ENCODE measurements at regions not wholly inside any gene's neighbourhood (a gene's known extent, or its start where the extent isn't known, plus 50 kb on each side); places are given as distances from the start of the nearest gene placed in this dataset.

DNA sequence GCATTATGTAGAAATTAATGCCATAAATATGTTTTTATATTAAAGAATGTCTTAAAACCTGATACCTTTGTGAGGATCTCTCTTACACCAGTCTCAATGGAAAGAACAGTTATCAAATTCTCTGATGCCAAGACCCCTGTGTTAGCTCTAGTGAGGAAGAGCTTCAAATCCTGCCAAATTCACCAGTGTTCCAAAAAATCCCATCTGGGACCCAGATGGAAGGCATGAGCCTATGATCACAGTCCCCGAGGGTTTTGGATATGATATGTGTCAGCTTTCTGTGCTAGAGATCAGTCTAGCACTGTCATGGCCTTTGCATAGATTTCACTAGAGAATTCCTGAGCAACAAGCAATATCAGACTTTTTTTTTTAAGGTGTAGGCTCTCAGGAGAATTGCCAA lies 412.1 kb downstream of the UBE2NL start:
- WGBS, 2 donors = 76 to 88% methylated on average over 1 of the region's 1 CpG
- no peaks in the 10 kb centered on the region for H3K4me1 ChIP-seq (ENCODE audit: control insufficient read depth in 1 of 2, insufficient read depth in 2 of 2, low read length in 2 of 2)
- H3K27ac ChIP-seq (ENCODE audit: low read depth in 1 of 2, low read length in 2 of 2) = no peak overlapping the region
- H3K9me3 ChIP-seq (ENCODE audit: control insufficient read depth, low read length) = no peaks in the 10 kb centered on the region
- no peaks in the 10 kb centered on the region for H3K36me3 ChIP-seq (ENCODE audit: control insufficient read depth in 1 of 2, insufficient read depth in 2 of 2, low read length in 1 of 2)
- intact Hi-C loops (cut with DNase I) = no loop called here
- no peak for ATAC-seq (ENCODE audit: low FRiP score)
- H3K4me3 ChIP-seq (ENCODE audit: low read length in 2 of 2) = no peak overlapping the region
- no peaks in the 10 kb centered on the region for H3K27me3 ChIP-seq (ENCODE audit: control insufficient read depth in 1 of 2, insufficient read depth in 2 of 2, low read length in 1 of 2)
- DNase-seq = no peak

DNA sequence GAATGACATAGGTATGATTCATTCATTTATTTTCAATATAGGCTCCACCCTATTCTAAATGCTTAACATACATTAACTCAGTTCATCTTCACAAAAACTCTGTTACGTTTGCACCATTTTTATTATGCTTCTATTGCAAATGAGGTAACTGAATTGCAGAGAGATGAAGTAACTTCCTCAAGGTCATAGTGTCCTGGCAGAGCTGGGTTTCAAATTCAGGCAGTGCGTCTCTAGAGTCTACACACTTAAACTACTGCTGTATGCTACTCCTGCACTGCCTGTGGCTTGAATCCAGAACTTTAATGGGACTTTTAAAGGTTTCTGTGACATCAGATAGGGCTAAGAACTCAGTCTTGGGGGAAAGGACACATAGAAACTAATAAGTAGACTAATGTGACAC lies 413.4 kb downstream of the UBE2NL start:
- 38 to 42% methylated on average over 2 of the region's 2 CpGs for WGBS, 2 donors
- intact Hi-C loops (cut with DNase I) = no loop called here
- DNase-seq (no peak), ATAC-seq (ENCODE audit: low FRiP score) (no peak)
- Histone ChIP-seq H3K27me3 (ENCODE audit: control insufficient read depth in 1 of 2, insufficient read depth in 2 of 2, low read length in 1 of 2) (no peaks in the 10 kb centered on the region), H3K4me3 (ENCODE audit: low read length in 2 of 2) (no peak overlapping the region), H3K27ac (ENCODE audit: low read depth in 1 of 2, low read length in 2 of 2) (no peak overlapping the region), H3K9me3 (ENCODE audit: control insufficient read depth, low read length) (no peaks in the 10 kb centered on the region), H3K4me1 (ENCODE audit: control insufficient read depth in 1 of 2, insufficient read depth in 2 of 2, low read length in 2 of 2) (no peaks in the 10 kb centered on the region), H3K36me3 (ENCODE audit: control insufficient read depth in 1 of 2, insufficient read depth in 2 of 2, low read length in 1 of 2) (no peaks in the 10 kb centered on the region)

DNA sequence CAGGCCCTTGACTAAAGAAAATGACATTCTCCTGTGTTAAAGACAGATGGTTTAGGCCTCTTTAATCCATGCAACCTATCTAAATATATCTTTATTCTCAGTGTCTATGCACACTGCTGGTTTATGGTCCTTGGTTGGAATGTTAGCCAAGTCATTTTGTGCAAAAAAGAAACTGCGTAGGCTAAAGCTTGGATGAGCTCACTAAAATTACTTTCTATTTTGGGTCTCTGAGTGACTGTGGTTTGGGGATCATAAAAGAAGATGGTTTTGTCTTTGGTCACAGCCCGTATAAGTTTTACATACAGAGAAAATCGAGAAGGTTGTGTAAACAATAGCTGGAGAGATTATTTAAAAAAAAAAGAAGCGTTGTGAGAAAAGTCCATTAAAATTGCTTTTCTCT lies 443.6 kb downstream of the UBE2NL start:
- no peak for ATAC-seq (ENCODE audit: low FRiP score)
- WGBS, 2 donors = 61 to 65% methylated on average over 4 of the region's 4 CpGs
- no peaks in the 10 kb centered on the region for H3K9me3 ChIP-seq (ENCODE audit: control insufficient read depth, low read length)
- no peak overlapping the region for H3K4me3 ChIP-seq (ENCODE audit: low read length in 2 of 2)
- H3K36me3 ChIP-seq (ENCODE audit: control insufficient read depth in 1 of 2, insufficient read depth in 2 of 2, low read length in 1 of 2) = no peaks in the 10 kb centered on the region
- no peak overlapping the region for H3K27ac ChIP-seq (ENCODE audit: low read depth in 1 of 2, low read length in 2 of 2)
- H3K4me1 ChIP-seq (ENCODE audit: control insufficient read depth in 1 of 2, insufficient read depth in 2 of 2, low read length in 2 of 2) = no peaks in the 10 kb centered on the region
- intact Hi-C loops (cut with DNase I) = no loop called here
- H3K27me3 ChIP-seq (ENCODE audit: control insufficient read depth in 1 of 2, insufficient read depth in 2 of 2, low read length in 1 of 2) = no peaks in the 10 kb centered on the region
- DNase-seq = no peak

DNA sequence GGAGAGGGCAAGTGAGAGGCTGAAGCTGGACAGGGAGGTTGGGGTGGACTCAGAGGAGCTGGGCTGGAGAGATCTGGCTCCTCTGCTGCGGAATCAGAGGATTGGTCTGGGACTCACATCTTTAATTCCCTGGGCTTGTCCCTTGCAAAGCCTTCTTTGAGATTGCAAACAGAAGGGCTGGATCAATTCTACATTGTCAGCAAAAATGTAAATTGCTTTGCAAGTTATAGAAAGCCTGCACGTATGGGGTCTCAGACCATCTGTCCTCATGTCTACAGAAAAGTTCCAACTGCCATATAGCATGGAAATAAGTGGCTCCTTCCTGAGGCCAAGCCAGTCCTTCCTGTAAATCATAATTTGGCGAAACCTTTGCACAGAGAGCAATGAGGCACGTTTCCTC lies 449.6 kb downstream of the UBE2NL start:
- 64 to 82% methylated on average over 4 of the region's 4 CpGs for WGBS, 2 donors

DNA sequence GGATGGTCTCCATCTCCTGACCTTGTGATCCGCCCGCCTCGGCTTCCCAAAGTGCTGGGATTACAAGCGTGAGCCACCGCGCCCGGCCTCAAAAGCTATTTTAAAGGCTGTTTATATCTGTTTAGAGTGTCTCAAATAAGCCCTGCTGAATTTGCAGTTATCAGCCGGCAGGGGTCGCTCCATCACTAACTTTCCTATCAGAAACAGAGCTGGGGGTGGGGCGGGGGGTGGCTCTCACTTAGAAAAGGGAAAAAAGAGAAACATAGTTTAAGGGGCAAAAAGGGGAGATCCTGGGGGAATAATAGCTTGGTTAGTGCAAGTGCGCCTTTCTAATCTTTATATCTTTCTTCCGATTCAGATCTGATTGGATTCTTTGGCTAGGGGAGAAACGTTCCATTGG lies 450.7 kb downstream of the UBE2NL start:
- no peaks in the 10 kb centered on the region for H3K27me3 ChIP-seq (ENCODE audit: control insufficient read depth in 1 of 2, insufficient read depth in 2 of 2, low read length in 1 of 2)
- no peaks in the 10 kb centered on the region for H3K36me3 ChIP-seq (ENCODE audit: control insufficient read depth in 1 of 2, insufficient read depth in 2 of 2, low read length in 1 of 2)
- no peaks in the 10 kb centered on the region for H3K9me3 ChIP-seq (ENCODE audit: control insufficient read depth, low read length)
- H3K4me1 ChIP-seq (ENCODE audit: control insufficient read depth in 1 of 2, insufficient read depth in 2 of 2, low read length in 2 of 2) = no peaks in the 10 kb centered on the region
- DNase-seq (no peak), ATAC-seq (ENCODE audit: low FRiP score) (no peak)
- H3K4me3 ChIP-seq (ENCODE audit: low read length in 2 of 2) = no peak overlapping the region
- 69 to 80% methylated on average over 13 of the region's 13 CpGs for WGBS, 2 donors
- intact Hi-C loops (cut with DNase I) = no loop called here
- no peak overlapping the region for H3K27ac ChIP-seq (ENCODE audit: low read depth in 1 of 2, low read length in 2 of 2)

More for the DNA sequence above, 449.6 kb downstream of the UBE2NL start:
- Histone ChIP-seq H3K27ac (ENCODE audit: low read depth in 1 of 2, low read length in 2 of 2) (no peak overlapping the region), H3K36me3 (ENCODE audit: control insufficient read depth in 1 of 2, insufficient read depth in 2 of 2, low read length in 1 of 2) (no peaks in the 10 kb centered on the region), H3K4me1 (ENCODE audit: control insufficient read depth in 1 of 2, insufficient read depth in 2 of 2, low read length in 2 of 2) (no peaks in the 10 kb centered on the region), H3K4me3 (ENCODE audit: low read length in 2 of 2) (no peak overlapping the region), H3K9me3 (ENCODE audit: control insufficient read depth, low read length) (no peaks in the 10 kb centered on the region), H3K27me3 (ENCODE audit: control insufficient read depth in 1 of 2, insufficient read depth in 2 of 2, low read length in 1 of 2) (no peaks in the 10 kb centered on the region)
- ATAC-seq (ENCODE audit: low FRiP score) = no peak
- intact Hi-C loops (cut with DNase I) = no loop called here
- no peak for DNase-seq

DNA sequence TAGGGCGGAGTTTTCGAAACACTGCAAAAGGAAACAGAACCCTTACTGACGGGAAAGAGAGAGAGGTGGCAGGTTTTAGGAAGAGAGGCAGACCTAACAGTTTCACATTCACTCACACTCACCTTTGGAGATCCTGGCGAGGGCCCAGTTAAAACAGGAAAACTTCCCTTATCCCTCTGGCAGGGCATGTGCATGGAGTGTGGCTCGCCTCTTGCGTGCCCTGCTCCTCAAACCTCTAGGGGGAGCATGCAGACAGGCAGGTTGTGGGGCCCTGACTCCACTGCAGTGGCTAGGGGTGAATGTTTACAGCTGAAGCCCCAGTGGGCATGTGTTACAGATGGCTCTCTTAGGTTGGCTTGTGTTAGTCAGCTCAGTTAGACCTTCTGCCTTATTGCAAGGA lies 451.5 kb downstream of the UBE2NL start:
- Histone ChIP-seq H3K36me3 (ENCODE audit: control insufficient read depth in 1 of 2, insufficient read depth in 2 of 2, low read length in 1 of 2) (no peaks in the 10 kb centered on the region), H3K27me3 (ENCODE audit: control insufficient read depth in 1 of 2, insufficient read depth in 2 of 2, low read length in 1 of 2) (no peaks in the 10 kb centered on the region), H3K4me1 (ENCODE audit: control insufficient read depth in 1 of 2, insufficient read depth in 2 of 2, low read length in 2 of 2) (no peaks in the 10 kb centered on the region), H3K27ac (ENCODE audit: low read depth in 1 of 2, low read length in 2 of 2) (no peak overlapping the region), H3K4me3 (ENCODE audit: low read length in 2 of 2) (no peak overlapping the region), H3K9me3 (ENCODE audit: control insufficient read depth, low read length) (no peaks in the 10 kb centered on the region)
- whole genome bisulfite sequencing, 2 donors = 60 to 79% methylated on average over 6 of the region's 6 CpGs
- no peak for ATAC-seq (ENCODE audit: low FRiP score)
- intact Hi-C loops (cut with DNase I) = no loop called here
- no peak for DNase-seq

DNA sequence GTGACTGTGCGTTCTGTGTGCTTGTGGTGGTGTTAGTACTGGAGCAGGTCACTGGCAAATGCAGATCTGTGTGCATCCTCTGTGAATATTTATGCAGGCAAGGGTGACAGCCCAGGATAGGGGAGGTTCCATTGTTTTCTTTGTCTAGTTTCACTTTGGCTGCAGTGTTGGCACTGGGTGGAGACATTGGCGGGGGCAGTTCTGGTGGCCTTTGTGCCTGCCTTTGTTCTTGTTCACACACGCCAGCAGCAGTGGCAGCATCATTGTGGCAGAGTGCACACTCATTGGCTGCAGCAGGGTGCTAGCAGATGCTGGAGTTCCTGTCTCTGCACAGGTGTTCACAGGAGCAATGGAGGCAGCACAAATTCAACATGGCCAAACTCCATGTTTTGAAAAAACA lies 495.3 kb downstream of the UBE2NL start:
- H3K36me3 ChIP-seq (ENCODE audit: control insufficient read depth in 1 of 2, insufficient read depth in 2 of 2, low read length in 1 of 2) = no peaks in the 10 kb centered on the region
- H3K27ac ChIP-seq (ENCODE audit: low read depth in 1 of 2, low read length in 2 of 2) = no peak overlapping the region
- no peak for ATAC-seq (ENCODE audit: low FRiP score)
- H3K27me3 ChIP-seq (ENCODE audit: control insufficient read depth in 1 of 2, insufficient read depth in 2 of 2, low read length in 1 of 2) = no peaks in the 10 kb centered on the region
- H3K4me3 ChIP-seq (ENCODE audit: low read length in 2 of 2) = no peak overlapping the region
- H3K4me1 ChIP-seq (ENCODE audit: control insufficient read depth in 1 of 2, insufficient read depth in 2 of 2, low read length in 2 of 2) = no peaks in the 10 kb centered on the region
- no peak for DNase-seq
- no peaks in the 10 kb centered on the region for H3K9me3 ChIP-seq (ENCODE audit: control insufficient read depth, low read length)
- intact Hi-C loops (cut with DNase I) = no loop called here
- 82 to 83% methylated on average over 3 of the region's 3 CpGs for WGBS, 2 donors

DNA sequence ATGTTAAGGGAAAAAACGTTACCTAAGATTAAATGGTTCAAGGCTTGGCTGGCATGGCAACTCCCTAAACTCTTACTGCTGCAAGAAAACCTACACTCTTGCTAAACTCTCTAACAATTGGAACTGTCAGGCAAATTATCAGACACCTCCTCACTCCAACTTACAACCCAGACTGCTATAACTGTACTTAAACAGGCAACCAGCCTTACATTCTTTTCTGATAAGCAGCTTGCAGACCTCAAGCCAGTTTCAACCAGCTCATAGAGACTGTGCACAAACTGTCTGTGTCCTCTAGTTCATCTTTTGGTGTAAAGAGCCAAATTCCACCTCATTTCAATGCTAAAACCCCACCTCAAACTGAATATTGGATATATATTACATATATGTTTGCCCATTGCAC lies 504.9 kb downstream of the UBE2NL start:
- ATAC-seq (ENCODE audit: low FRiP score) (no peak), DNase-seq (no peak)
- Histone ChIP-seq H3K27me3 (ENCODE audit: control insufficient read depth in 1 of 2, insufficient read depth in 2 of 2, low read length in 1 of 2) (no peaks in the 10 kb centered on the region), H3K36me3 (ENCODE audit: control insufficient read depth in 1 of 2, insufficient read depth in 2 of 2, low read length in 1 of 2) (no peaks in the 10 kb centered on the region), H3K4me1 (ENCODE audit: control insufficient read depth in 1 of 2, insufficient read depth in 2 of 2, low read length in 2 of 2) (no peaks in the 10 kb centered on the region), H3K27ac (ENCODE audit: low read depth in 1 of 2, low read length in 2 of 2) (no peak overlapping the region), H3K4me3 (ENCODE audit: low read length in 2 of 2) (no peak overlapping the region), H3K9me3 (ENCODE audit: control insufficient read depth, low read length) (no peaks in the 10 kb centered on the region)
- intact Hi-C loops (cut with DNase I) = no loop called here
- 16 to 43% methylated on average over 1 of the region's 1 CpG for WGBS, 2 donors

Data from aorta (tissue), 5 donors.